ENCODE measurements at regions not wholly inside any gene's neighbourhood (a gene's known extent, or its start where the extent isn't known, plus 50 kb on each side); places are given as distances from the start of the nearest gene placed in this dataset.

DNA sequence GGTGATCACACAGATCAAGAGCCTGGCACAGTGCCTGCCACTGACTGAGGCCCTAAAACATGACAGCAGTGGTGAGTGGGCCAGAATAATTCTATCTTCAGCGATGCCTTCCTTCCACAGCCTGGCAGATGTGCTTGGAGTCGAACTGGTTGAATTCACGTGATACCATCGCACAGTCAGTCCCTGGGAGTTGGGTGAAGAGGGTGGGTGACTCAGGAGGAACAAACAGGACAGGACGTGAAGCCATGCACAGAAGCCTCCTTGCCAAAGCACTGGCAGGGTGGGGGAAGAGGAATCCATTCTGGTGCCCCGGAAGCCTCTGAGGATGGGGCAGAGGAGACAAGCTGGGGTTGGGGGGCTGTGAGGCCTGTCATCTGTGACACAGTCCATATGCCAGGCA lies 80.3 kb upstream of the WNT4 start:
- no peak for TF ChIP-seq JUN (IDR thresholded peaks at IDR 0.05; ENCODE audit: borderline replicate concordance, insufficient read depth, insufficient read length, low read depth)
- TF ChIP-seq POLR2A (IDR thresholded peaks at IDR 0.05; ENCODE audit: low read depth, low read length) = no peak
- TF ChIP-seq, protein P1, sequence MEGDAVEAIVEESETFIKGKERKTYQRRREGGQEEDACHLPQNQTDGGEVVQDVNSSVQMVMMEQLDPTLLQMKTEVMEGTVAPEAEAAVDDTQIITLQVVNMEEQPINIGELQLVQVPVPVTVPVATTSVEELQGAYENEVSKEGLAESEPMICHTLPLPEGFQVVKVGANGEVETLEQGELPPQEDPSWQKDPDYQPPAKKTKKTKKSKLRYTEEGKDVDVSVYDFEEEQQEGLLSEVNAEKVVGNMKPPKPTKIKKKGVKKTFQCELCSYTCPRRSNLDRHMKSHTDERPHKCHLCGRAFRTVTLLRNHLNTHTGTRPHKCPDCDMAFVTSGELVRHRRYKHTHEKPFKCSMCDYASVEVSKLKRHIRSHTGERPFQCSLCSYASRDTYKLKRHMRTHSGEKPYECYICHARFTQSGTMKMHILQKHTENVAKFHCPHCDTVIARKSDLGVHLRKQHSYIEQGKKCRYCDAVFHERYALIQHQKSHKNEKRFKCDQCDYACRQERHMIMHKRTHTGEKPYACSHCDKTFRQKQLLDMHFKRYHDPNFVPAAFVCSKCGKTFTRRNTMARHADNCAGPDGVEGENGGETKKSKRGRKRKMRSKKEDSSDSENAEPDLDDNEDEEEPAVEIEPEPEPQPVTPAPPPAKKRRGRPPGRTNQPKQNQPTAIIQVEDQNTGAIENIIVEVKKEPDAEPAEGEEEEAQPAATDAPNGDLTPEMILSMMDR (IDR thresholded peaks at IDR 0.05; ENCODE audit: extremely low read depth in 1 of 2, insufficient read depth in 1 of 2, low read depth in 1 of 2, low read length in 2 of 2) = no peak
- no peak for TF ChIP-seq GATA2 (IDR thresholded peaks at IDR 0.05; ENCODE audit: insufficient read depth, insufficient read length, low read depth, low read length)
- TF ChIP-seq, protein P2, sequence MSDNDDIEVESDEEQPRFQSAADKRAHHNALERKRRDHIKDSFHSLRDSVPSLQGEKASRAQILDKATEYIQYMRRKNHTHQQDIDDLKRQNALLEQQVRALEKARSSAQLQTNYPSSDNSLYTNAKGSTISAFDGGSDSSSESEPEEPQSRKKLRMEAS (IDR thresholded peaks at IDR 0.05; ENCODE audit: insufficient read depth, insufficient read length) = no peak

All from endothelial cell of umbilical vein (primary cell).